IMR-90 (cell line): ENCODE measurements at regions not wholly inside any gene's neighbourhood (a gene's known extent, or its start where the extent isn't known, plus 50 kb on each side); places are given as distances from the start of the nearest gene placed in this dataset.

Experiments
- ATAC-seq: fragments of 200-7000 bp; cut with Tn5 transposase; 2 replicates; pipeline ENCODE4 v1.9.1; 2020; ENCODE audit warnings: low read depth, mild to moderate bottlenecking, moderate library complexity
- BruUV-seq: library from RNA; stranded (reverse); fragments of 400-500 nt; replicated peaks from 2 replicates; lab custom pipeline; 2021; lab: Mats Ljungman, UMichigan
- CTCF ChIA-PET: fragments of 300-600 bp; formaldehyde crosslinking; extraction: SDS; loops from one replicate; lab custom pipeline; 2021; ENCODE audit warnings: antibody characterized with exemption; lab: Yijun Ruan, JAX
- POLR2A ChIA-PET: fragments of 300-600 bp; sonication (Branson Sonifier 250); formaldehyde crosslinking; loops from one replicate; lab custom pipeline; 2022; ENCODE audit warnings: antibody characterized with exemption; ENCODE audit not compliant: unreplicated experiment; lab: Charles Lee
- DNase-seq: peaks from one replicate; pipeline ENCODE4 v3.0.0; 2013
- H2AFZ ChIP-seq: replicated peaks from 2 replicates; pipeline ENCODE3; 2013; ENCODE audit warnings: low read length, mild to moderate bottlenecking; ENCODE audit not compliant: poor library complexity
- H2AK5ac ChIP-seq: 2 replicates; pipeline ENCODE4 v1.6.1; 2013; ENCODE audit warnings: low read depth, low read length, inconsistent platforms
- H2AK9ac ChIP-seq: replicated peaks from 2 replicates; pipeline ENCODE3; 2013; ENCODE audit warnings: mild to moderate bottlenecking, low read depth, low read length, moderate library complexity; ENCODE audit not compliant: poor library complexity
- H2BK120ac ChIP-seq: 2 replicates; pipeline ENCODE4 v1.6.1; 2013; ENCODE audit warnings: low read depth, low read length, inconsistent platforms
- H2BK15ac ChIP-seq: 3 replicates; pipeline ENCODE4 v1.6.1; 2013; ENCODE audit warnings: low read depth, low read length, inconsistent platforms
- H2BK20ac ChIP-seq: 2 replicates; pipeline ENCODE4 v1.6.1; 2013; ENCODE audit warnings: low read depth, mild to moderate bottlenecking, inconsistent platforms, low read length, moderate library complexity
- H2BK5ac ChIP-seq: 2 replicates; pipeline ENCODE4 v1.6.1; 2013; ENCODE audit warnings: mild to moderate bottlenecking, low read depth, low read length, inconsistent platforms; ENCODE audit not compliant: poor library complexity, severe bottlenecking
- H3K14ac ChIP-seq: replicated peaks from 2 replicates; pipeline ENCODE4 v1.6.1; 2013; ENCODE audit warnings: low read depth, low read length, inconsistent platforms
- H3K18ac ChIP-seq: 2 replicates; pipeline ENCODE4 v1.6.1; 2013; ENCODE audit warnings: low read depth, low read length, control low read depth
- H3K23ac ChIP-seq: 2 replicates; pipeline ENCODE4 v1.6.1; 2013; ENCODE audit warnings: low read depth, low read length, inconsistent platforms
- H3K27ac ChIP-seq: 2 replicates; pipeline ENCODE4 v1.5.1; 2013; ENCODE audit warnings: mild to moderate bottlenecking, control low read depth, low read length; ENCODE audit not compliant: insufficient read depth
- H3K27me3 ChIP-seq: 2 replicates; pipeline ENCODE4 v1.6.1; 2013; ENCODE audit warnings: low read length; ENCODE audit not compliant: control insufficient read depth, insufficient read depth
- H3K36me3 ChIP-seq: 2 replicates; pipeline ENCODE4 v1.6.1; 2013; ENCODE audit warnings: low read length, mixed read lengths; ENCODE audit not compliant: control insufficient read depth, insufficient read depth
- H3K4ac ChIP-seq: 2 replicates; pipeline ENCODE4 v1.6.1; 2013; ENCODE audit warnings: low read depth, low read length, inconsistent platforms
- H3K4me1 ChIP-seq: 2 replicates; pipeline ENCODE4 v1.6.1; 2013; ENCODE audit warnings: low read length, mixed read lengths; ENCODE audit not compliant: control insufficient read depth, insufficient read depth
- H3K4me2 ChIP-seq: 2 replicates; pipeline ENCODE4 v1.6.1; 2013; ENCODE audit warnings: low read depth, mild to moderate bottlenecking, control low read depth, low read length, moderate library complexity
- H3K4me3 ChIP-seq: 2 replicates; pipeline ENCODE4 v1.5.1; 2013; ENCODE audit warnings: low read depth, mild to moderate bottlenecking, control low read depth, low read length, moderate library complexity; ENCODE audit not compliant: insufficient read depth
- H3K56ac ChIP-seq: 2 replicates; pipeline ENCODE4 v1.6.1; 2013; ENCODE audit warnings: low read length, inconsistent platforms; ENCODE audit not compliant: insufficient read depth; ENCODE audit errors: extremely low read depth
- H3K79me1 ChIP-seq, 2 experiments: 2 replicates each; pipeline ENCODE4 v1.6.1; 2013; ENCODE audit warnings: low read length in 2 of 2, inconsistent platforms in 1 of 2, low read depth in 1 of 2
- H3K9ac ChIP-seq: 2 replicates; pipeline ENCODE4 v1.6.1; 2013; ENCODE audit warnings: low read depth, low read length, control low read depth
- H3K9me1 ChIP-seq: 2 replicates; pipeline ENCODE4 v1.6.1; 2013; ENCODE audit warnings: low read length, inconsistent platforms; ENCODE audit not compliant: insufficient read depth
- H3K9me3 ChIP-seq: 2 replicates; pipeline ENCODE4 v1.6.1; 2013; ENCODE audit warnings: low read length; ENCODE audit not compliant: control insufficient read depth, insufficient read depth
- H4K20me1 ChIP-seq: 2 replicates; pipeline ENCODE4 v1.6.1; 2013; ENCODE audit warnings: low read length, inconsistent platforms; ENCODE audit not compliant: insufficient read depth
- H4K5ac ChIP-seq: 2 replicates; pipeline ENCODE4 v1.6.1; 2013; ENCODE audit warnings: mild to moderate bottlenecking, low read depth, low read length, control low read depth
- H4K8ac ChIP-seq, 2 experiments: 2 replicates each; pipeline ENCODE4 v1.6.1; 2013; ENCODE audit warnings: low read depth in 2 of 2, low read length in 2 of 2, control low read depth in 1 of 2, inconsistent platforms in 1 of 2
- H4K91ac ChIP-seq: 2 replicates; pipeline ENCODE4 v1.6.1; 2013; ENCODE audit warnings: low read depth, low read length, inconsistent platforms; ENCODE audit not compliant: insufficient read depth
- BHLHE40 ChIP-seq: fragments of 150-350 bp; IDR thresholded peaks from 2 replicates; pipeline ENCODE4 v1.6.1; 2016; ENCODE audit warnings: mild to moderate bottlenecking, low read depth, low read length
- CEBPB ChIP-seq: IDR thresholded peaks from 2 replicates; pipeline ENCODE4 v1.6.1; 2012; ENCODE audit warnings: low read depth, low read length, improper control_type of control experiment
- CHD1 ChIP-seq: IDR thresholded peaks from 2 replicates; pipeline ENCODE4 v1.6.1; 2012; ENCODE audit warnings: low read depth, low read length, improper control_type of control experiment
- ELK1 ChIP-seq: fragments of 150-350 bp; IDR thresholded peaks from 2 replicates; pipeline ENCODE4 v1.6.1; 2016; ENCODE audit warnings: low read depth, mild to moderate bottlenecking, low read length, moderate library complexity, borderline replicate concordance
- FOS ChIP-seq: fragments of 150-350 bp; IDR thresholded peaks from 2 replicates; pipeline ENCODE4 v1.6.1; 2016; ENCODE audit warnings: low read depth, low read length
- MAZ ChIP-seq: IDR thresholded peaks from 2 replicates; pipeline ENCODE4 v1.6.1; 2012; ENCODE audit warnings: low read depth, mild to moderate bottlenecking, low read length, improper control_type of control experiment, moderate library complexity, borderline replicate concordance
- WGBS, 2 experiments: methylation state at CpG; one replicate each; pipeline versions ENCODE4 v1.1.5 to v1.1.7; 2013; ENCODE audit warnings: missing lambda C conversion rate in 2 of 2; ENCODE audit not compliant: insufficient read length in 1 of 2; ENCODE audit errors: extremely low coverage in 2 of 2; 5-methylcytosine and 5-hydroxymethylcytosine counted together
- dilution Hi-C: fragments of 300-500 bp; cut with HindIII; formaldehyde crosslinking; loops from one replicate; pipeline ENCODE4 v1.14.3; 2018; ENCODE audit warnings: low sequenced_read_pairs; ENCODE audit not compliant: unreplicated experiment
- in situ Hi-C: fragments of 300-500 bp; cut with MboI; formaldehyde crosslinking; loops from 3 replicates; pipeline ENCODE4 v1.14.3; 2019; ENCODE audit warnings: low sequenced_read_pairs, inconsistent platforms, mixed read lengths
- intact Hi-C: fragments of 100-400 bp; cut with micrococcal nuclease; formaldehyde crosslinking; loops from 2 replicates; pipeline ENCODE4 v1.10.0; 2022

DNA sequence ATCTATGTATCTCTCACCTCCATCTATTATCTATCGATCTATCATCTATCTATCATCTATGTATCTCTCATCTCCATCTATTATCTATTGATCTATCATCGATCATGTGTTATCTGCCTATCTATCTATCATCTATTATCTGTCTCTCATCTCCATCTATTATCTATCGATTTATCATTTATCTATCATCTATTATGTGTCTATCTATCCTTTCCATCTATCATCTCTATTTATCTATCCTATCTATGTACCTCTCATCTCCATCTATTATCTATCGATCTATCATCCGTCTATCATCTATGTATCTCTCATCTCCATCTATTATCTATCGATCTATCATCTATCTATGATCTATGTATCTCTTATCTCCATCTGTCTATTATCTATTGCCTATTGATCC is 188.1 kb downstream of the ASMT start:
- H3K14ac ChIP-seq: no peak overlapping the region
- H3K36me3 ChIP-seq: no peaks in the 10 kb centered on the region
- H3K4ac ChIP-seq: no peak overlapping the region
- H3K9ac ChIP-seq: no peak overlapping the region
- no peak for TF ChIP-seq CHD1
- no peak for TF ChIP-seq MAZ
- no peak for TF ChIP-seq ELK1
- no peak for TF ChIP-seq CEBPB
- no peak for TF ChIP-seq FOS
- TF ChIP-seq BHLHE40: no peak
- ATAC-seq (no peak), DNase-seq (no peak)
- H3K18ac ChIP-seq: no peak overlapping the region
- 100% methylated on average over 4 of the region's 6 CpGs; no CpG with 5 or more reads in 1 of the 2 experiments for WGBS, 2 experiments
- H3K23ac ChIP-seq: no peak overlapping the region
- no peak overlapping the region for H2BK15ac ChIP-seq
- ChIA-PET CTCF (no interaction called here), POLR2A (no interaction called here)
- intact Hi-C loops: no loop called here
- H2BK5ac ChIP-seq: no peak overlapping the region
- no peak overlapping the region for H2BK20ac ChIP-seq
- H4K20me1 ChIP-seq: no peaks in the 10 kb centered on the region
- no peaks in the 10 kb centered on the region for H3K27me3 ChIP-seq
- H2AFZ ChIP-seq: no peak overlapping the region
- no peak overlapping the region for H3K4me2 ChIP-seq
- dilution Hi-C loops: no loop called here
- peaks cover 3% of the 10 kb centered on the region for H3K9me3 ChIP-seq
- H3K56ac ChIP-seq: no peak overlapping the region
- no TSS peak for BruUV-seq
- no peak overlapping the region for H2AK5ac ChIP-seq
- no peak overlapping the region for H3K27ac ChIP-seq
- no peaks in the 10 kb centered on the region for H3K4me1 ChIP-seq
- no peaks in the 10 kb centered on the region for H3K9me1 ChIP-seq
- H2BK120ac ChIP-seq: no peak overlapping the region
- no peak overlapping the region for H4K5ac ChIP-seq
- in situ Hi-C loops: no loop called here
- H4K91ac ChIP-seq: no peak overlapping the region
- H3K79me1 ChIP-seq: no peaks in the 10 kb centered on the region
- H3K4me3 ChIP-seq: no peak overlapping the region
- no peak overlapping the region for H4K8ac ChIP-seq
- H2AK9ac ChIP-seq: no peak overlapping the region
